GM23248 (cell line): ENCODE measurements at regions not wholly inside any gene's neighbourhood (a gene's known extent, or its start where the extent isn't known, plus 50 kb on each side); places are given as distances from the start of the nearest gene placed in this dataset.
"Not testable (repeated sequence)": the region's sequence is repeated elsewhere in the genome, so short reads cannot be mapped to it uniquely, and the experiment has no call there.

Experiments used
- EZH2 ChIP-seq: fragments of 200-600 bp; sonication (generic); IDR thresholded peaks from 2 replicates; pipeline ENCODE4 v1.6.1; 2018; ENCODE audit warnings: antibody characterized with exemption, mild to moderate bottlenecking; ENCODE audit not compliant: insufficient read depth, poor library complexity, severe bottlenecking
- EZH2phosphoT487 ChIP-seq: fragments of 200-600 bp; sonication (generic); IDR thresholded peaks from 2 replicates; pipeline ENCODE4 v1.6.1; 2018; ENCODE audit warnings: antibody characterized with exemption, moderate library complexity, mild to moderate bottlenecking, low read depth; ENCODE audit not compliant: insufficient read depth

- TF ChIP-seq EZH2, EZH2phosphoT487: not testable (repeated sequence)
These were observed 77.8 kb upstream of the TNRC6B start for GRCh38 chr22:40099887-40100286.
